ENCODE measurements at regions not wholly inside any gene's neighbourhood (a gene's known extent, or its start where the extent isn't known, plus 50 kb on each side); places are given as distances from the start of the nearest gene placed in this dataset.

DNA sequence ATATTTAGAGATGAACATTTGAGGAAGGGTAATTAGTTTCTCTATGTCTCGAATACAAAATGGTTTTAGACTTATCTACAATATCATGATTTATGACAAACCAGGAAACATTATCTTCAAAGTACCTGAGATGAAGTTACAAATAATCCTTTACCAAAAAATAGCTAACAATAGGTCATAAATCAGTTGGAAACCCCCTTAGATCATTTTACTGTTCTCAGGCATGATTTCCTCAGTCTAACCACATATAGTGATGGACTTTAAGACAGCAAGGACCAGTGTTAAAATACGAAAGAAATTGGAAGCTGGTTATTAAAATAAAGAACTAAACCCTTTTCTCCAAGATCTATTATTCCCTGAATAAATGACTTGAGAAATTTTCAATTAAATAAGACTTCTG, 235.4 kb downstream of the RASSF9 start:
- TF ChIP-seq EZH2phosphoT487 (IDR thresholded peaks at IDR 0.05; ENCODE audit: insufficient read depth, low read depth) = no peak
- no peak for TF ChIP-seq EZH2 (IDR thresholded peaks at IDR 0.05; ENCODE audit: insufficient read depth, poor library complexity, severe bottlenecking)

Measured in GM23248 (cell line).